H1 (cell line): ENCODE measurements at regions not wholly inside any gene's neighbourhood (a gene's known extent, or its start where the extent isn't known, plus 50 kb on each side); places are given as distances from the start of the nearest gene placed in this dataset.
A peak's percentile ranks its signal among the peaks of the same experiment; 100 is the strongest.

ENCODE experiments used
- CTCF ChIA-PET: fragments of 300-600 bp; sonication (Branson Sonifier 250); formaldehyde crosslinking; loops from one replicate; lab custom pipeline; 2021; ENCODE audit not compliant: partially characterized antibody; lab: Charles Lee
- POLR2A ChIA-PET: fragments of 300-600 bp; sonication (Branson Sonifier 250); formaldehyde crosslinking; loops from one replicate; lab custom pipeline; 2021; ENCODE audit warnings: inconsistent platforms; ENCODE audit not compliant: partially characterized antibody; lab: Charles Lee
- DNase-seq, 2 experiments: peaks; one replicate each; pipeline versions ENCODE4 v3.0.0 to v3.0.0-alpha.2; 2010 to 2022; ENCODE audit warnings: low spot score in 2 of 2, low read depth in 1 of 2, mixed read lengths in 1 of 2
- FAIRE-seq: peaks from 2 replicates; lab custom pipeline; 2011; peaks lifted over from hg19 to GRCh38; lab: Jason Lieb, UNC
- H2AFZ ChIP-seq: 2 replicates; pipeline ENCODE4 v1.8.1; 2012; ENCODE audit warnings: low read length, inconsistent platforms
- H2AK5ac ChIP-seq: 2 replicates; pipeline ENCODE4 v1.6.1; 2013; ENCODE audit warnings: low read depth, low read length
- H2BK120ac ChIP-seq: replicated peaks from 2 replicates; pipeline ENCODE3; 2013; ENCODE audit warnings: low read depth, low read length, inconsistent platforms
- H2BK12ac ChIP-seq: 2 replicates; pipeline ENCODE4 v1.6.1; 2013; ENCODE audit warnings: low read depth, low read length
- H2BK15ac ChIP-seq: 2 replicates; pipeline ENCODE4 v1.6.1; 2013; ENCODE audit warnings: low read length
- H2BK20ac ChIP-seq: 2 replicates; pipeline ENCODE4 v1.6.1; 2013; ENCODE audit warnings: low read length
- H2BK5ac ChIP-seq: 2 replicates; pipeline ENCODE4 v1.6.1; 2013; ENCODE audit warnings: low read depth, low read length
- H3K14ac ChIP-seq: 2 replicates; pipeline ENCODE4 v1.6.1; 2013; ENCODE audit warnings: inconsistent platforms; ENCODE audit not compliant: insufficient read length
- H3K18ac ChIP-seq: 2 replicates; pipeline ENCODE4 v1.6.1; 2013; ENCODE audit warnings: low read length; ENCODE audit errors: extremely low read depth
- H3K23ac ChIP-seq: 2 replicates; pipeline ENCODE4 v1.6.1; 2013; ENCODE audit warnings: inconsistent platforms; ENCODE audit not compliant: insufficient read length
- H3K23me2 ChIP-seq: 2 replicates; pipeline ENCODE4 v1.6.1; 2013; ENCODE audit warnings: low read depth, low read length
- H3K27ac ChIP-seq: 2 replicates; pipeline ENCODE4 v1.6.1; 2011; ENCODE audit warnings: low read depth, low read length, inconsistent platforms
- H3K27me3 ChIP-seq, 4 experiments: replicated peaks in 1 of 4; 1 replicate in 1 of 4; 2 replicates in 3 of 4; pipeline versions ENCODE4 v1.6.1 to v1.8.1; 2011 to 2013; ENCODE audit warnings: low read length in 3 of 4, mild to moderate bottlenecking in 3 of 4, inconsistent platforms in 2 of 4, mixed read lengths in 2 of 4, moderate library complexity in 1 of 4; ENCODE audit not compliant: control insufficient read depth in 3 of 4, insufficient read depth in 3 of 4; ENCODE audit errors: extremely low read depth in 1 of 4
- H3K36me3 ChIP-seq, 4 experiments: 2 replicates each; pipeline versions ENCODE4 v1.6.1 to v1.8.1; 2011 to 2013; ENCODE audit warnings: mild to moderate bottlenecking in 4 of 4, low read length in 3 of 4, moderate library complexity in 2 of 4, control low read depth in 1 of 4, inconsistent platforms in 1 of 4; ENCODE audit not compliant: insufficient read depth in 4 of 4, control insufficient read depth in 2 of 4
- H3K4ac ChIP-seq: replicated peaks from 2 replicates; pipeline ENCODE3; 2013; ENCODE audit warnings: low read length, low read depth, mixed read lengths, inconsistent platforms; ENCODE audit not compliant: insufficient read length
- H3K4me1 ChIP-seq, 4 experiments: replicated peaks in 1 of 4; 1 replicate in 1 of 4; 2 replicates in 3 of 4; pipeline versions ENCODE4 v1.6.1 to v1.8.1; 2011 to 2013; ENCODE audit warnings: low read length in 3 of 4, inconsistent platforms in 2 of 4, mixed read lengths in 1 of 4; ENCODE audit not compliant: insufficient read depth in 4 of 4, control insufficient read depth in 3 of 4
- H3K4me2 ChIP-seq, 2 experiments: 2 replicates each; pipeline versions ENCODE4 v1.6.1 to v1.8.1; 2011 to 2013; ENCODE audit warnings: low read depth in 2 of 2, low read length in 2 of 2, control low read depth in 1 of 2, inconsistent platforms in 1 of 2, mild to moderate bottlenecking in 1 of 2; ENCODE audit not compliant: insufficient read depth in 1 of 2
- H3K4me3 ChIP-seq, 4 experiments: fragments of 200-600, 300-600 bp in 1 of 4; sonication (generic), shearing (Covaris generic), sonication (Bioruptor Twin) in 1 of 4; 2 replicates each; pipeline versions ENCODE4 v1.5.1 to v1.8.1; 2011 to 2016; ENCODE audit warnings: low read length in 4 of 4, low read depth in 3 of 4, control low read depth in 2 of 4, inconsistent platforms in 2 of 4, mild to moderate bottlenecking in 2 of 4, mixed read lengths in 1 of 4, moderate library complexity in 1 of 4; ENCODE audit not compliant: insufficient read depth in 2 of 4; ENCODE audit errors: extremely low read depth in 1 of 4
- H3K56ac ChIP-seq: replicated peaks from 2 replicates; pipeline ENCODE3; 2013; ENCODE audit warnings: low read depth, mild to moderate bottlenecking, mixed read lengths, low read length, inconsistent platforms; ENCODE audit not compliant: insufficient read length
- H3K79me1 ChIP-seq: 2 replicates; pipeline ENCODE4 v1.6.1; 2013; ENCODE audit warnings: low read depth, low read length, control low read depth
- H3K79me2 ChIP-seq, 2 experiments: 2 replicates each; pipeline versions ENCODE4 v1.6.1 to v1.8.1; 2012 to 2013; ENCODE audit warnings: low read length in 2 of 2, mild to moderate bottlenecking in 2 of 2, inconsistent platforms in 1 of 2; ENCODE audit not compliant: insufficient read depth in 2 of 2, control insufficient read depth in 1 of 2
- H3K9ac ChIP-seq, 4 experiments: replicated peaks in 1 of 4; 1 replicate in 1 of 4; 2 replicates in 3 of 4; pipeline versions ENCODE4 v1.6.1 to v1.8.1; 2011 to 2013; ENCODE audit warnings: low read depth in 3 of 4, low read length in 3 of 4, control low read depth in 2 of 4, mild to moderate bottlenecking in 2 of 4, moderate library complexity in 2 of 4, inconsistent platforms in 1 of 4; ENCODE audit errors: extremely low read depth in 1 of 4
- H3K9me3 ChIP-seq, 2 experiments: 2 replicates each; pipeline versions ENCODE4 v1.6.1 to v1.8.1; 2012 to 2013; ENCODE audit warnings: mild to moderate bottlenecking in 2 of 2, moderate library complexity in 2 of 2, control low read depth in 1 of 2, inconsistent platforms in 1 of 2, low read depth in 1 of 2, low read length in 1 of 2, mixed read lengths in 1 of 2; ENCODE audit not compliant: insufficient read depth in 2 of 2
- H4K20me1 ChIP-seq, 2 experiments: replicated peaks in 1 of 2; 2 replicates each; pipeline versions ENCODE3 to v1.8.1; 2011 to 2013; ENCODE audit warnings: inconsistent platforms in 2 of 2, low read length in 2 of 2, mild to moderate bottlenecking in 1 of 2; ENCODE audit not compliant: insufficient read depth in 2 of 2, control insufficient read depth in 1 of 2
- H4K5ac ChIP-seq: 2 replicates; pipeline ENCODE4 v1.6.1; 2013; ENCODE audit warnings: low read length, low read depth, mixed read lengths, inconsistent platforms; ENCODE audit not compliant: insufficient read length
- H4K8ac ChIP-seq: 2 replicates; pipeline ENCODE4 v1.8.0; 2013; ENCODE audit warnings: mild to moderate bottlenecking, moderate library complexity, low read length, inconsistent platforms; ENCODE audit not compliant: insufficient read depth; ENCODE audit errors: extremely low read depth
- H4K91ac ChIP-seq: replicated peaks from 2 replicates; pipeline ENCODE3; 2013; ENCODE audit warnings: low read length, mixed read lengths, inconsistent platforms; ENCODE audit not compliant: insufficient read length
- ASH2L ChIP-seq: fragments of 200-600, 300-600 bp; sonication (generic); IDR thresholded peaks from one replicate; pipeline ENCODE4 v1.7.1; 2017; ENCODE audit warnings: low read length
- BRCA1 ChIP-seq: IDR thresholded peaks from 2 replicates; pipeline ENCODE4 v1.6.1; 2012; ENCODE audit warnings: low read depth, low read length, improper control_type of control experiment
- CBX5 ChIP-seq: fragments of 300-800, 300-1000 bp; sonication (generic); IDR thresholded peaks from 2 replicates; pipeline ENCODE4 v1.7.1; 2016; ENCODE audit warnings: antibody characterized with exemption, low read length, low read depth
- CREB1 ChIP-seq: IDR thresholded peaks from 2 replicates; pipeline ENCODE4 v1.6.1; 2012; ENCODE audit warnings: inconsistent platforms
- EGR1 ChIP-seq: IDR thresholded peaks from 2 replicates; pipeline ENCODE4 v1.6.1; 2011; ENCODE audit warnings: low read depth, low read length, borderline replicate concordance
- HDAC2 ChIP-seq, 2 experiments: fragments of 300-600 bp in 1 of 2; sonication (generic) in 1 of 2; IDR thresholded peaks; 2 replicates each; pipeline ENCODE4 v1.6.1; 2011 to 2012; ENCODE audit warnings: low read depth in 2 of 2, low read length in 2 of 2, mild to moderate bottlenecking in 2 of 2, moderate library complexity in 2 of 2, borderline replicate concordance in 1 of 2, inconsistent platforms in 1 of 2
- KDM1A ChIP-seq: fragments of 200-600, 300-600 bp; sonication (generic); IDR thresholded peaks from 2 replicates; pipeline ENCODE4 v1.7.1; 2016; ENCODE audit warnings: mild to moderate bottlenecking, low read length, borderline replicate concordance
- POLR2A ChIP-seq, 2 experiments: IDR thresholded peaks; 1 replicate in 1 of 2; 2 replicates in 1 of 2; pipeline ENCODE4 v1.6.1; 2011; ENCODE audit warnings: low read depth in 2 of 2, low read length in 2 of 2, mild to moderate bottlenecking in 2 of 2; ENCODE audit errors: control extremely low read depth in 1 of 2
- POLR2AphosphoS5 ChIP-seq: IDR thresholded peaks from 2 replicates; pipeline ENCODE4 v1.6.1; 2011; ENCODE audit warnings: low read depth, low read length
- RAD21 ChIP-seq, 2 experiments: IDR thresholded peaks in 1 of 2; conservative IDR thresholded peaks in 1 of 2; 2 replicates each; pipeline ENCODE4 v1.6.1; 2011; ENCODE audit warnings: low read depth in 2 of 2, low read length in 2 of 2, improper control_type of control experiment in 1 of 2, inconsistent platforms in 1 of 2, mild to moderate bottlenecking in 1 of 2, moderate library complexity in 1 of 2
- RNF2 ChIP-seq: fragments of 200-900, 300-1000 bp; sonication (generic); IDR thresholded peaks from 2 replicates; pipeline ENCODE4 v1.7.1; 2016; ENCODE audit warnings: borderline replicate concordance, low read depth, mild to moderate bottlenecking, antibody characterized with exemption, low read length; ENCODE audit not compliant: poor library complexity, severe bottlenecking; ENCODE audit errors: missing control alignments
- YY1 ChIP-seq: IDR thresholded peaks from 2 replicates; pipeline ENCODE4 v1.6.1; 2011; ENCODE audit warnings: low read depth, mild to moderate bottlenecking, low read length
- WGBS, 2 experiments: shearing (Covaris generic) in 1 of 2; methylation state at CpG; one replicate each; pipeline versions ENCODE4 v1.1.6 to v1.1.7; 2013 to 2015; ENCODE audit warnings: low lambda C conversion rate in 2 of 2, mixed read lengths in 2 of 2, inconsistent platforms in 1 of 2, low coverage in 1 of 2, missing lambda C conversion rate in 1 of 2; ENCODE audit not compliant: insufficient replicate concordance in 2 of 2, insufficient coverage in 1 of 2, insufficient read length in 1 of 2; ENCODE audit errors: extremely low coverage in 1 of 2, missing lambda C conversion rate in 1 of 2; 5-methylcytosine and 5-hydroxymethylcytosine counted together

DNA sequence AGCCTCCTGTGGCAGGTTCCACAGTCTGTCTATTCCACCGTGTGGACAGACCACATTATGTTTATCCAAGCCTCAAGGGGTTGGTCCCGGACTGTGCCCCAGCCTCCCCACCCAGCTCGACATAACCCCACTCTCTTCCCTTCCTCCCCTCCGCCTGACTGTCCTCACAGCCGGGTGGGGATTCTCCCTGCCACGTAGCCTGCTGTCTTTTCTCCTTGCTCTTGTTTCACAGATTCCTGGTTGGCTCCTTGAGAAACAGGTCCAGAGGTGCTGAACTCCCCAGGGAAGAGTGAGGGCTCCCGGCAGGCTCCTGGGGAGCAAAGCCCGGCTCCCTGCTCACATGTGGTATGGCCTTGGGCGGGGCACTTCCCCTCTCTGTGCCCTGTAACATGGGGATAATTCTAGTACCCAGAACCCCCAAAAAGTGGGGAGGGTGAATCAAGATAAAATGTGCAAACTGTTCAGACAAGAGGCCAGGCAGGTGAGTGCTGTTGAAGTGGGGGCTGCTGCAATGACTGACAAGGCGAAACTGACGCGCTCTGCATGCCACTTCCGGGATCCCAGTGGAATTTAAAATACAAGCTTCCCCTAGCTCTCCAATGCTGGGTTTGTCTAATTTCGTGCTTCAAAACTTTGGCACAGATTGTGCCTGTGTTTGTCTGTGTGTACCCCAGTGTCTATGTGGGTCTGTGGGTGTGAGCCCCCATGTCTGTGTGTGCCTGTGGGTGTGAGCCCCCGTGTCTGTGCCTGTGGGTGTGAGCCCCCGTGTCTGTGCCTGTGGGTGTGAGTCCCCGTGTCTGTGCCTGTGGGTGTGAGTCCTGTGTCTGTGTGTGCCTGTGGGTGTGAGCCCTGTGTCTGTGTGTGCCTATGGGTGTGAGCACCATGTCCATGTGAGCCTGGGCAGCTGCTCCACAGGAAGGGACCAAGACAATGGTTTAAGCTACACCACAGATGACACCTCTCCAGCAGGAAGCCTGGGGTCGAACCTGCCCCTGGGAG is 160.6 kb upstream of the IQSEC1 start:
- no peak overlapping the region for H4K8ac ChIP-seq
- H2AK5ac ChIP-seq, result no peak overlapping the region
- no peaks in the 10 kb centered on the region for H4K20me1 ChIP-seq
- H3K27me3 ChIP-seq, result no peaks in the 10 kb centered on the region
- H3K4me1 ChIP-seq, result peaks cover 0 to 11% (median 7%) of the 10 kb centered on the region in 4 experiments; a peak in 5 of 7 replicates
- no peak for DNase-seq
- no peak overlapping the region for H3K56ac ChIP-seq
- no peak for FAIRE-seq
- H4K91ac ChIP-seq, result no peak overlapping the region
- no peaks in the 10 kb centered on the region for H3K9me3 ChIP-seq
- 82% methylated on average over 14 of the region's 18 CpGs; no CpG with 5 or more reads in 1 of the 2 experiments for WGBS, 2 experiments
- ChIA-PET CTCF (interaction anchor here (0.7 to 1.4 kb wide), 5 partner anchors 126 to 264 kb away, joined by 3 read pairs; no protein-coding TSS in a partner anchor), POLR2A (no interaction called here)
- no peak overlapping the region for H3K4me3 ChIP-seq
- no peak overlapping the region for H2BK120ac ChIP-seq
- no peaks in the 10 kb centered on the region for H3K23me2 ChIP-seq
- H2BK15ac ChIP-seq, result 0 out of 2 replicates have a peak overlapping the region, but pooled peaks have one; percentile 76
- H3K4me2 ChIP-seq, result no peak overlapping the region
- no peak overlapping the region for H2BK12ac ChIP-seq
- no peak overlapping the region for H3K18ac ChIP-seq
- H3K23ac ChIP-seq, result no peak overlapping the region
- no peak overlapping the region for H3K14ac ChIP-seq
- H2BK5ac ChIP-seq, result no peak overlapping the region
- no peaks in the 10 kb centered on the region for H3K79me2 ChIP-seq
- H3K9ac ChIP-seq, result no peak overlapping the region
- no peak overlapping the region for H2BK20ac ChIP-seq
- H2AFZ ChIP-seq, result no peak overlapping the region
- no peak overlapping the region for H3K4ac ChIP-seq
- H3K36me3 ChIP-seq, result no peaks in the 10 kb centered on the region
- no peak overlapping the region for H3K27ac ChIP-seq
- no peak for TF ChIP-seq EGR1
- no peak for TF ChIP-seq BRCA1
- no peak for TF ChIP-seq KDM1A
- no peak for TF ChIP-seq RAD21 (IDR thresholded peaks at IDR 0.05 in 1 of 2, conservative IDR thresholded peaks at IDR 0.05 in 1 of 2; ENCODE audit: low read depth in 2 of 2, low read length in 2 of 2)
- TF ChIP-seq CBX5, result no peak
- TF ChIP-seq HDAC2 (IDR thresholded peaks at IDR 0.05; ENCODE audit: borderline replicate concordance in 1 of 2, low read depth in 2 of 2, low read length in 2 of 2), result no peak
- no peak for TF ChIP-seq RNF2
- no peak for TF ChIP-seq ASH2L
- no peak for TF ChIP-seq YY1
- no peak for TF ChIP-seq POLR2AphosphoS5
- no peak for TF ChIP-seq POLR2A (IDR thresholded peaks at IDR 0.05; ENCODE audit: control extremely low read depth in 1 of 2, low read depth in 2 of 2, low read length in 2 of 2)
- TF ChIP-seq CREB1, result no peak
- no peak overlapping the region for H4K5ac ChIP-seq
- no peaks in the 10 kb centered on the region for H3K79me1 ChIP-seq
